CD4-positive, alpha-beta T cell treated with Interleukin-4 for 1 hour (primary cell): ENCODE measurements at regions not wholly inside any gene's neighbourhood (a gene's known extent, or its start where the extent isn't known, plus 50 kb on each side); places are given as distances from the start of the nearest gene placed in this dataset.
A peak's percentile ranks its signal among the peaks of the same experiment; 100 is the strongest.
"Not testable (repeated sequence)": the region's sequence is repeated elsewhere in the genome, so short reads cannot be mapped to it uniquely, and the experiment has no call there.

Experiments
- DNase-seq, 2 donors: peaks; one replicate each; pipeline ENCODE4 v3.0.0-alpha.2; 2020 to 2022

DNA sequence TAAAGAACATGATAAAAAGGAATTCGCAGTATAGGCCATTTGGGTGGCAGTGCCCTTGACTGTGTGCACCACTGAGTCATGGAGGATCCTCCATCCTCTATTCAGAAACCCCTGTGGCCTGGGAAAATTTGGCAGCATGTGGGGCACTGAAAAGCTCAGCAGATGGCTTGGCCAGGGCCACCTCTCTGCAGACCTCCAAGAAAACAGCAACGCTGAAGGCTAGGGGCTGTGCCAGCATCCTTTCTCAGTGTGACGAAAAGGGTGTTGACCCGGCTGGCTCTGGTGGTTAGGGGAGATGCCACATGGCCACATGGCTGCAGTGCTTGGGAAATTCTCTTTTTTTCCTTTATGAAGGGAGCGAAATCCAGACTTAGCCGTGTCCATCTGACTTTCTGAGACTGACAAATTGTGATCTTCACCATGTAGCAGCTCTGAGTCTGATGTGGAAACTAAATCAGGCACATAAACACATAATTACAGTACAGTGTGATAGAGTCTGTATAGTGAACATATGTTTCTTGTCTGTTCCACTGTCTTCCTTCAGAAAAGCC is 178.0 kb downstream of the KCTD12 start:
- no peak for DNase-seq

DNA sequence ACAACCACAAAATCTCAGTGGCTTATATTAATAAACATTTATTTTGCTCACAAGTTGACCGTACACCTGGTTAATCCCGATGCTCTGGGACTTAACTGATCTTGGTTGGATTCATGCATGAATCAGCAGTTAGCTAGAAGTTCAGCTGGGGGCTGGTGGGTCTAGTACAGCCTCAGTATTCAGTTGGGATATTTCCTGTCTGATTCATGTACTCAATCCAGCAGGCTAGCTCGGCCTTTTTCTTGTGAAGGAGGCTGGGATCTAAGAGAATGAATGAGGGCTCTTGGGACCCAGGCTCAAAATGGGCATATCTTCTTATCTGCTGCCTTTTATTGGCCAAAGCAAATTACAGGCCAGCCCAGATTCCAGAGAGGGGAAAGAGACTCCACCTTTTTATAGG is 178.8 kb downstream of the KCTD12 start:
- no peak for DNase-seq

DNA sequence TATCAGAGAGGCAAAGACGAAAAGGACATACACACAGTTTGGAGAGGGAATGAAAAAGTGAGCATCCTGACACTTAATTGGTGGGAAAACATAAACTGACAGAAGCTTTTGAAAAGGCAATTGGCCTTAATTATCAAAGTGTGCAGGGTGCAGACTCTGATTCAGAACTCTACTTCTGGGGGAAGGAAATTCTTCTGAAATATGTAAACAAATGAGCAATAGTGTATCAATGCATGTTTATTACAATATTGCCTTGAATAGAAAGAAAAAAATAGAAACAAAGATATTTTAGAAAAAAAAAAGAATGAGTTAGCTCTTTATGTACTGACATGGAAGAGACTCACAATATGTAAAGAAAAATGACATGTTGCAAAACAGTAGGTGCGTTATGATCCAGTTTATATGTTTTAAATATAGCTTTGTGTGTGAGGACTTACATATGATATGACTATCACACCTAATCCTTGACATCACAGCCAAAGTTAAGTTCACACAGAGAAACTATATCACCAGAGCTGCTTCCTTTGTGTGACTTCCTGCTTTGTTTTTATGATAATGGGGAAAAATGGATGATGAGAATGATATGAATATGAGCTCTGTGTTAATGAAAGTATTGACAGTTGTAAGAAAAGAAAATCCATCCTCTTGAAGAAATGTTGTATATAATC is 182.4 kb downstream of the KCTD12 start:
- DNase-seq: no peak

GRCh38 chr13:76703216-76703615 is 183.0 kb downstream of the KCTD12 start:
- no peak for DNase-seq

- no peak for DNase-seq
Observed at GRCh38 chr13:76697288-76697687, 188.9 kb downstream of the KCTD12 start.

DNA sequence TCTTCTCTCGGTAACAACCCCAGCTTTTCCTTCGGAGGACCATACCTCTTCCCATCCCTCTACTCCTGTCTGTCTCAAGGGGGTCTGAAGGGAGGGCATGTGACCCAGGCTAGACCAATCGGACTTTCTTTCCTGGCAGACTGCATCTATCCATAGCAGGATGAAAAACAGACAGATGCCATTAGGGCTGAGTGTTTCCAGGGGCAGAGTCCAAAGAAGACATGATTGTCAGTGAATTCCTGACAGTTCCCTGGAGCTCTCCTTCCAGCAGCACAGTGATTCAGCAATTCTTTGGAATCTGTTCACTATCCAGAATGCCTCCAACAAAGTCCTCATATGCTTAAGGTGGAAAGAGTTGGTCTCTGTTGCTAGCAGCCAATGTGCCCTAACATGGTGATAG is 189.8 kb downstream of the KCTD12 start:
- no peak for DNase-seq

DNA sequence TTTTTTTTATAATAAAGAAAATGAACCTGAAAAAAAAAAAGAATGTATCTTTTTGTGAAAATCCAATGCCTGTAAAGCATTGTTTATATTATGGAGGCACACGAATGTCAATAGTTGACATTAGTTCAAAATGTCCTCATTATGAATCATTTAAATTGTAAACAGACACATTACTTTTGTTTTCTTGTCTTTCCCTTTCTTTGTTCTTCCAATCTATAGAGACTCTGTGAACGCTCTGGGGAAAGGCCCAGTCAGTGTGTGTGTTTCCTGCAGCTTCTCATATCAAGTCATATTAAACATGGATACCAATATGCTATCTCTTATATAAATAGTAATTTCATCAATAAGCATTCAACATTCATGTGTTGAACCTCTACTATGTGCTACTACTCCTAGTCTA is 193.1 kb downstream of the KCTD12 start:
- DNase-seq: no peak

GRCh38 chr13:76692346-76692745 is 193.9 kb downstream of the KCTD12 start:
- DNase-seq: no peak

DNA sequence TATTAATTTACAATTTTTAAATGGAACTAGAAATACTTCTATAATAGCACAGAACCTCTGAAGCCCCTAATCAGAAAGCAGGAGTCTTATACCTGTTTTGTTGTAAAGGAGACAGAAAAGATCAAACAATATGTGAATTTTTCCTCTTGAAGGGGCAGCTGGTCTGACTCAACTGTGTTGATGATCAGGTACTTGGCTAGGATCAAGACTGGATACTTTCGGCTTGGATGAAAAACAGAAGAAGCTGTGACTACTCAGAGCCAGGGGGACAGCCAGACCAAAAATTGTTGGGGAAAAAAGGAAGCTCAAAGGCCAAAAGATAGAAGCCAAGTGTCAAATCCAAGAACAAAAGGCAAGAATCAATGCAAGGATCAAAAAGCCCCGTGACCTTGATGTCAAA is 195.6 kb downstream of the KCTD12 start:
- DNase-seq: no peak

GRCh38 chr13:76687467-76687866 is 198.7 kb downstream of the KCTD12 start:
- DNase-seq: peak; percentile 6 to 23

DNA sequence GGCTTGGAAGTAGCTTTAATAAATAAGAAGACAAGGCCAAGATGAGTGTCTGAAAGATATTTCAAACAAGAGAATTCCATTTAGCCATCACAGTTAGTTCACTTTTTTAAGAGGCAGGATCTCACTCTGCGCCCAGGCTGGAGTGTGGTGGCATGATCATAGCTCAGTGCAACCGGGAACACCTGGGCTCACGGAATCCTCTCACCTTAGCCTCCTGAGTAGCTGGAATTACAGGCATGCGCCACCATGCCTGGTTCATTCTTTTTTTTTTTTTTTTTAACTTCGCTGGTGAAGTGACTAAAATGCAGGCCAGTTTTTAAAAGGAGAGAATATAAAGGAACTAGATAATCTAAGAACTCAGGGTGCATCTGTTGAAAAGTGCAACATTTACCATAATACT is 200.3 kb downstream of the KCTD12 start:
- no peak for DNase-seq

DNA sequence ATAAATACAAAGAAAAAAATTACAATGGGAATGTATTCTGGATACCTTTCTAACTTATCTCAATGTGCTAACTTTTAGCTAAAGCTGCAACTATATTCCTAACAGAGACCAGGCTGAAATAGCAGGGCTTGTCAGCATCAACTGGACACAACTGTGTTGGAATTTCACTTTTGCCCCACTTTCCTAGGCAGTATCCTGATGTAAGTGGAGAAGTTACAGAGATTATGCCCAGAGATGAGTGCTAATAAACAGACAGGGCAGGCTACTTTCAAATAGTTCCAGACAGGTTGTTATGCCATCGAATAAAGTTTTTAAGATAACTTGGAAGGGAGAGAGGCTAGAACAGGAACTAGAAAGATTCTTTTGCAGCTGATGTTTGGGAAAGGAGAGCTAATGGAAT is 201.9 kb downstream of the KCTD12 start:
- DNase-seq: no peak

GRCh38 chr13:76683854-76684253 is 202.4 kb downstream of the KCTD12 start:
- no peak for DNase-seq

GRCh38 chr13:76683168-76683567 is 203.0 kb downstream of the KCTD12 start:
- no peak for DNase-seq

DNA sequence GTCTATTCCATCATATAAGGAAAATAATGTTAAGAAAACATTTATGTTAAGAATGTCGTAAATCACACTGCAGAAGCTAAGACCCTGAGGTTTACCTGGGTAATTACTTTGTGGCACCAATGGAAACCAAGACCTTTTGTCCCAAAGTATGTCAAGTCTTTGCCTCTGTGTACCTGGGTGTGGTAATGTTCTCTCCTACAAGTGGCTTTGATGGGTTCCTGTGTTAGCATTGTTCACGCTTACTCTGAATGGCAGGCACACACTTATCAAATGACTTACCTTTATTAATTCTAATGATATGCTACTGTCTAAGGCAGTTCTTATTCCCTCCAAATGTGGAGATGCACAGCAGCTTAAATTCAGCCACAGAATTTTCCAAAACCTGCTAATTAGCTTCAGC is 206.1 kb downstream of the KCTD12 start:
- DNase-seq: no peak

GRCh38 chr13:76677043-76677442 is 209.2 kb downstream of the KCTD12 start:
- no peak for DNase-seq

GRCh38 chr13:76672420-76672819 is 213.8 kb downstream of the KCTD12 start:
- no peak for DNase-seq

GRCh38 chr13:76668716-76669115 is 217.5 kb downstream of the KCTD12 start:
- DNase-seq: no peak

- DNase-seq: no peak
Observed at GRCh38 chr13:76668141-76668540, 218.1 kb downstream of the KCTD12 start.

GRCh38 chr13:76667551-76667950 is 218.7 kb downstream of the KCTD12 start:
- DNase-seq: peak in 1 of 2 donors; percentile 16

- DNase-seq: no peak
Observed at GRCh38 chr13:76663592-76664335, 222.4 kb downstream of the KCTD12 start.

DNA sequence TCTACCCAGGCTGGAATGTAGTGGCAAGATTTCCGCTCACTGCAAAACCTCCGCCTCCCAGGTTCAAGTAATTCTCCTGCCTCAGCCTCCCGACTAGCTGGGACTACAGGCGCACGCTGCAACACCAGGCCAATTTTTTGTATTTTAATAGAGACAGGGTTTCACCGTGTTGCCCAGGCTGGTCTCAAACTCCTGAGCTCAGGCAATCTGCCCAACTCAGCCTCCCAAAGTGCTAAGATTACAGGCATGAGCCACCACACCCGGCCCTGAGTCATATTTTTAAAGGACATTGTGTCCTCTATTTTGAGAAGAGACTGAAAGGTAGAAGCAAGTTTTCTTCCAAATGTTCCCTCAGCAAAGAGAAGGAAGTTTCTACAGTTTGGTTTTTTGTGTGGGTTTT is 227.1 kb downstream of the KCTD12 start:
- not testable (repeated sequence) for DNase-seq

- DNase-seq: no peak
Observed at GRCh38 chr13:76656500-76656899, 229.7 kb downstream of the KCTD12 start.

GRCh38 chr13:76656056-76656455 is 230.1 kb downstream of the KCTD12 start:
- DNase-seq: no peak
